ENCODE measurements at regions not wholly inside any gene's neighbourhood (a gene's known extent, or its start where the extent isn't known, plus 50 kb on each side); places are given as distances from the start of the nearest gene placed in this dataset.
"Not testable (repeated sequence)": the region's sequence is repeated elsewhere in the genome, so short reads cannot be mapped to it uniquely, and the experiment has no call there.

- in situ Hi-C loops (cut with MboI; ENCODE audit: low pct_unique_long_range_greater_than_20kb, low sequenced_read_pairs); DNase-seq: not testable (repeated sequence)
These were observed 182.3 kb upstream of the NECTIN3 start for GRCh38 chr3:110889376-110889699.

- no peak for DNase-seq
- in situ Hi-C loops (cut with MboI; ENCODE audit: low pct_unique_long_range_greater_than_20kb, low sequenced_read_pairs): no loop called here
These were observed 177.0 kb upstream of the NECTIN3 start for GRCh38 chr3:110894574-110894973.

GRCh38 chr3:110895054-110895453, 176.6 kb upstream of the NECTIN3 start:
- no peak for DNase-seq
- in situ Hi-C loops (cut with MboI; ENCODE audit: low pct_unique_long_range_greater_than_20kb, low sequenced_read_pairs): no loop called here

GRCh38 chr3:110897046-110897445, 174.6 kb upstream of the NECTIN3 start:
- no peak for DNase-seq
- in situ Hi-C loops (cut with MboI; ENCODE audit: low pct_unique_long_range_greater_than_20kb, low sequenced_read_pairs): no loop called here

GRCh38 chr3:110900576-110900975, 171.0 kb upstream of the NECTIN3 start:
- in situ Hi-C loops (cut with MboI; ENCODE audit: low pct_unique_long_range_greater_than_20kb, low sequenced_read_pairs): no loop called here
- no peak for DNase-seq

- DNase-seq: no peak
- in situ Hi-C loops (cut with MboI; ENCODE audit: low pct_unique_long_range_greater_than_20kb, low sequenced_read_pairs): no loop called here
These were observed 170.1 kb upstream of the NECTIN3 start for GRCh38 chr3:110901536-110901935.

- in situ Hi-C loops (cut with MboI; ENCODE audit: low pct_unique_long_range_greater_than_20kb, low sequenced_read_pairs): no loop called here
These were observed 169.0 kb upstream of the NECTIN3 start for GRCh38 chr3:110902453-110903085.

GRCh38 chr3:110903771-110904519, 167.7 kb upstream of the NECTIN3 start:
- in situ Hi-C loops (cut with MboI; ENCODE audit: low pct_unique_long_range_greater_than_20kb, low sequenced_read_pairs): no loop called here
- no peak for DNase-seq

More at GRCh38 chr3:110902453-110903085, 169.0 kb upstream of the NECTIN3 start:
- DNase-seq: no peak

GRCh38 chr3:110904520-110904890, 167.1 kb upstream of the NECTIN3 start:
- in situ Hi-C loops (cut with MboI; ENCODE audit: low pct_unique_long_range_greater_than_20kb, low sequenced_read_pairs): no loop called here

GRCh38 chr3:110905121-110905520, 166.5 kb upstream of the NECTIN3 start:
- no peak for DNase-seq
- in situ Hi-C loops (cut with MboI; ENCODE audit: low pct_unique_long_range_greater_than_20kb, low sequenced_read_pairs): no loop called here

More at GRCh38 chr3:110904520-110904890, 167.1 kb upstream of the NECTIN3 start:
- DNase-seq: no peak

- in situ Hi-C loops (cut with MboI; ENCODE audit: low pct_unique_long_range_greater_than_20kb, low sequenced_read_pairs): no loop called here
- DNase-seq: no peak
These were observed 161.8 kb upstream of the NECTIN3 start for GRCh38 chr3:110909839-110910238.

GRCh38 chr3:110910346-110910955, 161.2 kb upstream of the NECTIN3 start:
- in situ Hi-C loops (cut with MboI; ENCODE audit: low pct_unique_long_range_greater_than_20kb, low sequenced_read_pairs): no loop called here
- DNase-seq: no peak

GRCh38 chr3:110918963-110919362, 152.7 kb upstream of the NECTIN3 start:
- in situ Hi-C loops (cut with MboI; ENCODE audit: low pct_unique_long_range_greater_than_20kb, low sequenced_read_pairs): no loop called here
- no peak for DNase-seq

GRCh38 chr3:110925798-110926197, 145.8 kb upstream of the NECTIN3 start:
- DNase-seq: no peak
- in situ Hi-C loops (cut with MboI; ENCODE audit: low pct_unique_long_range_greater_than_20kb, low sequenced_read_pairs): no loop called here

GRCh38 chr3:110928016-110928662, 143.5 kb upstream of the NECTIN3 start:
- in situ Hi-C loops (cut with MboI; ENCODE audit: low pct_unique_long_range_greater_than_20kb, low sequenced_read_pairs): no loop called here
- no peak for DNase-seq

- in situ Hi-C loops (cut with MboI; ENCODE audit: low pct_unique_long_range_greater_than_20kb, low sequenced_read_pairs): no loop called here
- no peak for DNase-seq
These were observed 141.8 kb upstream of the NECTIN3 start for GRCh38 chr3:110929816-110930215.

GRCh38 chr3:110932567-110932966, 139.0 kb upstream of the NECTIN3 start:
- no peak for DNase-seq
- in situ Hi-C loops (cut with MboI; ENCODE audit: low pct_unique_long_range_greater_than_20kb, low sequenced_read_pairs): no loop called here

- no peak for DNase-seq
- in situ Hi-C loops (cut with MboI; ENCODE audit: low pct_unique_long_range_greater_than_20kb, low sequenced_read_pairs): no loop called here
These were observed 137.7 kb upstream of the NECTIN3 start for GRCh38 chr3:110933821-110934426.

GRCh38 chr3:110938629-110939028, 133.0 kb upstream of the NECTIN3 start:
- in situ Hi-C loops (cut with MboI; ENCODE audit: low pct_unique_long_range_greater_than_20kb, low sequenced_read_pairs): no loop called here
- no peak for DNase-seq

- no peak for DNase-seq
- in situ Hi-C loops (cut with MboI; ENCODE audit: low pct_unique_long_range_greater_than_20kb, low sequenced_read_pairs): no loop called here
These were observed 131.6 kb upstream of the NECTIN3 start for GRCh38 chr3:110940055-110940454.
